Adrenal gland (tissue), 5 donors: ENCODE measurements at regions not wholly inside any gene's neighbourhood (a gene's known extent, or its start where the extent isn't known, plus 50 kb on each side); places are given as distances from the start of the nearest gene placed in this dataset.

Experiments used
- POLR2A ChIP-seq, 2 donors: fragments of 450-650 bp; IDR thresholded peaks; one replicate each; pipeline ENCODE4 v1.6.1; 2017; ENCODE audit warnings: antibody characterized with exemption in 2 of 2, mild to moderate bottlenecking in 2 of 2, moderate library complexity in 1 of 2
- TF ChIP-seq, protein P1 (sequence below), 6 experiments: fragments of 450-650 bp in 4 of 6; fragments of 200-600 bp in 2 of 6; sonication (generic) in 1 of 6; IDR thresholded peaks; 1 replicate in 5 of 6; 2 replicates in 1 of 6; pipeline versions ENCODE4 v1.5.1 to v1.8.0; 2016 to 2021; ENCODE audit warnings: antibody characterized with exemption in 6 of 6, mild to moderate bottlenecking in 2 of 6, moderate library complexity in 1 of 6
- donor health status: DM: no; HTN: no; CAD: no.

DNA sequence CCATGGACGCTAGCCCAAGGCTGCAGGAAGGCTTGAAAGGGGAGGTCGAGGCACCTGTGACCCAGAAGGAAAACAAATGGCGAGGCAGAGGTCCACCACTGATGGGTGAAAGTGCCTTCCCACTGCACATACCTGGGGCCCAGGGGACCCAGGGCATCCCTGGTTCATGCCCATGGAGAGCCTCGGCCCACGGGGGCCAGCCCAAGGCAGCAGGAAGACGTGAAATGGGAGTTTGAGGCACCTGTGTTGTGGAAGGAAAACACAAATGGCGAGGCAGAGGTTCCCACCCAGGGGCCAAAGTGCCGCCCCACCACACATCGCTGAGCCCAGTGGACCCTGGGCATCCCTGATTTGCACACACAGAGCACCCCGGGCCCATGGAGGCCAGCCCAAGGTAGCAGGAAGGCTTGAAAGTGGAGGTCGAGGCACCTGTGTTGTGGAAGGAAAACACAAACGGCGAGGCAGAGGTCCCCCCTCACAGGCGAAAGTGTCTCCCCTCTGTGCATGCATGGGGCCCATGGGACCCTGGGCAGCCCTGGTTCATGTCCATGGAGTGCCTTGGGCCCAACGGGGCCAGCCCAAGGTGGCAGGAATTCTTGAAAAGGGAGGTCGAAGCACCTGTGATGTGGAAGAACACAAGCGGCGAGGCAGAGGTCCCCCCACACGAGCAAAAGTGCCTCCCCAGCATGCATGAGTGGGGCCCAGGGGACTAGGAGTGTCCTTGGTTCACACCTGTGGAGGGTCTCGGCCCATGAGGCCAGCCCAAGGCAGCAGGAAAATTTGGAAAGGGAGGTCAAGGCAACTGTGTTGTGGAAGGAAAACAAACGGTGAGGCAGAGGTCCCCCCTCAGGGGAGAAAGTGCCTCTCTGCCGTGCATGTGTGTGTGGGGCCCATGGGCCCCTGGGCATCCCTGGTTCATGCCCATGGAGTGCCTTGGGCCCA is 383.3 kb downstream of the ALG10 start:
- TF ChIP-seq, protein P1, sequence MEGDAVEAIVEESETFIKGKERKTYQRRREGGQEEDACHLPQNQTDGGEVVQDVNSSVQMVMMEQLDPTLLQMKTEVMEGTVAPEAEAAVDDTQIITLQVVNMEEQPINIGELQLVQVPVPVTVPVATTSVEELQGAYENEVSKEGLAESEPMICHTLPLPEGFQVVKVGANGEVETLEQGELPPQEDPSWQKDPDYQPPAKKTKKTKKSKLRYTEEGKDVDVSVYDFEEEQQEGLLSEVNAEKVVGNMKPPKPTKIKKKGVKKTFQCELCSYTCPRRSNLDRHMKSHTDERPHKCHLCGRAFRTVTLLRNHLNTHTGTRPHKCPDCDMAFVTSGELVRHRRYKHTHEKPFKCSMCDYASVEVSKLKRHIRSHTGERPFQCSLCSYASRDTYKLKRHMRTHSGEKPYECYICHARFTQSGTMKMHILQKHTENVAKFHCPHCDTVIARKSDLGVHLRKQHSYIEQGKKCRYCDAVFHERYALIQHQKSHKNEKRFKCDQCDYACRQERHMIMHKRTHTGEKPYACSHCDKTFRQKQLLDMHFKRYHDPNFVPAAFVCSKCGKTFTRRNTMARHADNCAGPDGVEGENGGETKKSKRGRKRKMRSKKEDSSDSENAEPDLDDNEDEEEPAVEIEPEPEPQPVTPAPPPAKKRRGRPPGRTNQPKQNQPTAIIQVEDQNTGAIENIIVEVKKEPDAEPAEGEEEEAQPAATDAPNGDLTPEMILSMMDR (IDR thresholded peaks at IDR 0.05): no peak
- no peak for TF ChIP-seq POLR2A (IDR thresholded peaks at IDR 0.05)
